HG03066 (cell line): ENCODE measurements at regions not wholly inside any gene's neighbourhood (a gene's known extent, or its start where the extent isn't known, plus 50 kb on each side); places are given as distances from the start of the nearest gene placed in this dataset.
A peak's percentile ranks its signal among the peaks of the same experiment; 100 is the strongest.

Experiments used
- ATAC-seq: cut with Tn5 transposase; IDR thresholded peaks from one replicate; pipeline ENCODE4 v1.9.1; 2021; ENCODE audit warnings: low read depth; ENCODE audit not compliant: unreplicated experiment

GRCh38 chr13:29959603-29960002 is 109.2 kb upstream of the UBL3 start:
- ATAC-seq, result no peak

GRCh38 chr13:29959086-29959485 is 108.7 kb upstream of the UBL3 start:
- no peak for ATAC-seq

GRCh38 chr13:29958476-29958875 is 108.1 kb upstream of the UBL3 start:
- no peak for ATAC-seq

GRCh38 chr13:29957320-29957719 is 106.9 kb upstream of the UBL3 start:
- no peak for ATAC-seq

GRCh38 chr13:29956853-29957252 is 106.4 kb upstream of the UBL3 start:
- no peak for ATAC-seq

- ATAC-seq, result no peak
Observed at GRCh38 chr13:29955137-29955650, 104.8 kb upstream of the UBL3 start.

- no peak for ATAC-seq
Observed at GRCh38 chr13:29954082-29955028, 103.9 kb upstream of the UBL3 start.

- no peak for ATAC-seq
Observed at GRCh38 chr13:29953542-29953941, 103.1 kb upstream of the UBL3 start.

- ATAC-seq, result no peak
Observed at GRCh38 chr13:29952245-29952644, 101.8 kb upstream of the UBL3 start.

- no peak for ATAC-seq
Observed at GRCh38 chr13:29948791-29949190, 98.4 kb upstream of the UBL3 start.

- no peak for ATAC-seq
Observed at GRCh38 chr13:29948244-29948643, 97.8 kb upstream of the UBL3 start.

GRCh38 chr13:29947839-29948238 is 97.4 kb upstream of the UBL3 start:
- no peak for ATAC-seq

GRCh38 chr13:29946093-29946492 is 95.7 kb upstream of the UBL3 start:
- no peak for ATAC-seq

GRCh38 chr13:29943686-29944085 is 93.3 kb upstream of the UBL3 start:
- no peak for ATAC-seq

- no peak for ATAC-seq
Observed at GRCh38 chr13:29943273-29943672, 92.9 kb upstream of the UBL3 start.

- no peak for ATAC-seq
Observed at GRCh38 chr13:29940715-29941114, 90.3 kb upstream of the UBL3 start.

GRCh38 chr13:29939158-29939557 is 88.7 kb upstream of the UBL3 start:
- no peak for ATAC-seq

- ATAC-seq, result no peak
Observed at GRCh38 chr13:29937841-29938240, 87.4 kb upstream of the UBL3 start.

- no peak for ATAC-seq
Observed at GRCh38 chr13:29937379-29937778, 87.0 kb upstream of the UBL3 start.

- no peak for ATAC-seq
Observed at GRCh38 chr13:29936956-29937355, 86.5 kb upstream of the UBL3 start.

- ATAC-seq, result peak; percentile 3
Observed at GRCh38 chr13:29936051-29936813, 85.8 kb upstream of the UBL3 start.
